Spinal cord (tissue), 9 donors: ENCODE measurements at regions not wholly inside any gene's neighbourhood (a gene's known extent, or its start where the extent isn't known, plus 50 kb on each side); places are given as distances from the start of the nearest gene placed in this dataset.

Experiments
- DNase-seq, 6 donors: peaks; one replicate each; pipeline versions ENCODE4 v3.0.0 to v3.0.0-alpha.2; 2013 to 2015; ENCODE audit warnings: low spot score in 6 of 6, low read depth in 4 of 6
- H3K27ac ChIP-seq: one replicate; pipeline ENCODE4 v1.5.1; 2013; ENCODE audit warnings: low read depth, low read length, control low read depth
- H3K27me3 ChIP-seq: one replicate; pipeline ENCODE4 v1.6.1; 2013; ENCODE audit warnings: low read length; ENCODE audit not compliant: control insufficient read depth, insufficient read depth
- H3K36me3 ChIP-seq: one replicate; pipeline ENCODE4 v1.6.1; 2013; ENCODE audit warnings: low read length; ENCODE audit not compliant: control insufficient read depth, insufficient read depth
- H3K4me1 ChIP-seq: one replicate; pipeline ENCODE4 v1.6.1; 2013; ENCODE audit warnings: low read length; ENCODE audit not compliant: control insufficient read depth, insufficient read depth
- H3K4me3 ChIP-seq: one replicate; pipeline ENCODE4 v1.5.1; 2013; ENCODE audit warnings: low read depth, low read length, control low read depth
- H3K9me3 ChIP-seq: one replicate; pipeline ENCODE4 v1.6.1; 2013; ENCODE audit warnings: low read length; ENCODE audit not compliant: control insufficient read depth, insufficient read depth
- WGBS: methylation state at CpG from one replicate; pipeline ENCODE4 v1.1.5; 2013; ENCODE audit warnings: missing lambda C conversion rate; ENCODE audit not compliant: insufficient coverage; 5-methylcytosine and 5-hydroxymethylcytosine counted together
- donor health status: healthy.

DNA sequence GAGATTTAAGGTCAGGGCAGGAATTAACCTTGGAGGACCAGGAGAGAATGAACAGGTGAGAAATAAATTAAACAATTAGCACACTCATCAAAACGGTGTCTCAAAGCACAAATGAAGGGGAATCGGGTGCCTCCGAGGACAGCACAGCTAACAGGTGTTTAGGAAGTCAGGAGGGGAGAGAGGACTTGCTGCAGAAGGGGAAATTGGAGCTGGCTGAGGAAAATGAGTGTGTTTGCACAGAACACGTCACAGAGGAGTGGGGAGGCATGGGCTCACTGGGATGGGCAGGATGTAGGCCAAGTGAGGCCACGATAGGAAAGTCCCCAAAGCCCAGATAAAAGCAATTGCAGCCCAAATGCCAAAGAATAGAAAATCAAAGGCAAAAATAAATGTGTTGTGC lies 121.7 kb downstream of the ZNF664 start:
- no peak overlapping the region for H3K4me3 ChIP-seq
- 64% methylated on average over 4 of the region's 5 CpGs for WGBS
- DNase-seq: no peak
- peaks cover 28% of the 10 kb centered on the region for H3K4me1 ChIP-seq
- no peak overlapping the region for H3K27ac ChIP-seq
- H3K36me3 ChIP-seq: peaks cover 2% of the 10 kb centered on the region
- H3K27me3 ChIP-seq: no peaks in the 10 kb centered on the region
- H3K9me3 ChIP-seq: no peaks in the 10 kb centered on the region

DNA sequence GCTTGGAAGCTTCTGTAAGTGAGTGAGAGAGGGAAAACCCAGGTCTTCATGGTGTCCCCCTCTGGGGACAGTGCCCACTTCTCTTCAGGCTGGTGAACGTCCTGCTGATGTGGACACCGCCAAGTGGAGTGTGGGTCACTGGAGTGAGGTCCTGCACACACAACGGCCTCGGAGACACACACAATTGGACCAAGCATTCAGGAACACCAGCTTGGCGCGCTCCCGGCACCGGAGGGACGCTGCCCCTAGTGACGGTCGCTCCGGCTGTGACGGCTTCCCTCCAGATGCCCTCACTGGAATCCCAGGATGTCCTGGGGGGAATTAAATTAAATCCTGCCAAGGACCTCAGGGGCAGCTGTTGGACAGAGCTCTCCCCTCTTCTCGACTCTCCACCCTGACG lies 123.1 kb downstream of the ZNF664 start:
- no peak overlapping the region for H3K4me3 ChIP-seq
- H3K9me3 ChIP-seq: no peaks in the 10 kb centered on the region
- no peak for DNase-seq
- WGBS: 97% methylated on average over 13 of the region's 15 CpGs
- H3K27me3 ChIP-seq: no peaks in the 10 kb centered on the region
- H3K27ac ChIP-seq: no peak overlapping the region
- peaks cover 30% of the 10 kb centered on the region for H3K4me1 ChIP-seq
- H3K36me3 ChIP-seq: peaks cover 2% of the 10 kb centered on the region

GRCh38 chr12:124096869-124097434 lies 123.9 kb downstream of the ZNF664 start:
- WGBS: 100% methylated on average over 3 of the region's 10 CpGs

DNA sequence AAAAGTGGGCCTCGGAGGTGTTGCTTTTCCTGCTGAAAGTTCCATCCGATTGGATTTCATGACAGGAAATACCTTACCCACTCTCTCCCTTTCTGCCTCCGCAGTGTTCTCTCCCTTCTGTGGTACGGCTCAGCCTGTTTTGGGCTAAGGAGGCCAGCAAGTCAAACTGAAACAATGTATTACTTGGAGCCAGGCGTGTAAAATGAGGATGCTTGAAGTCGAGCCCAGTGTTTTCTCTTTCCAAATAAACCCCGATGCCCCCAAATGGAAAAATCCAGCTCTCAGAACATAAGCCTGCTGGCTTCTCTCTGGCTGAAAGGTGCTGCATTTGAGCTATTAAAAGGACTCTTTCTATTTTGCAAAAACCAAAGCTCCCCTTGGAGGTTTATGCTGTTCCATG lies 124.7 kb downstream of the ZNF664 start:
- peak in 2 of 6 donors; percentile 44 to 53 for DNase-seq
- Histone ChIP-seq H3K9me3 (no peaks in the 10 kb centered on the region), H3K27me3 (no peaks in the 10 kb centered on the region), H3K4me1 (peaks cover 30% of the 10 kb centered on the region), H3K36me3 (peaks cover 2% of the 10 kb centered on the region), H3K27ac (peak overlapping the region; percentile 82), H3K4me3 (no peak overlapping the region)
- 49% methylated on average over 2 of the region's 7 CpGs for WGBS

More at GRCh38 chr12:124096869-124097434, 123.9 kb downstream of the ZNF664 start:
- no peaks in the 10 kb centered on the region for H3K27me3 ChIP-seq
- peak overlapping the region; percentile 82 for H3K27ac ChIP-seq
- H3K4me3 ChIP-seq: no peak overlapping the region
- H3K4me1 ChIP-seq: peaks cover 30% of the 10 kb centered on the region
- peaks cover 2% of the 10 kb centered on the region for H3K36me3 ChIP-seq
- H3K9me3 ChIP-seq: no peaks in the 10 kb centered on the region
- DNase-seq: no peak

DNA sequence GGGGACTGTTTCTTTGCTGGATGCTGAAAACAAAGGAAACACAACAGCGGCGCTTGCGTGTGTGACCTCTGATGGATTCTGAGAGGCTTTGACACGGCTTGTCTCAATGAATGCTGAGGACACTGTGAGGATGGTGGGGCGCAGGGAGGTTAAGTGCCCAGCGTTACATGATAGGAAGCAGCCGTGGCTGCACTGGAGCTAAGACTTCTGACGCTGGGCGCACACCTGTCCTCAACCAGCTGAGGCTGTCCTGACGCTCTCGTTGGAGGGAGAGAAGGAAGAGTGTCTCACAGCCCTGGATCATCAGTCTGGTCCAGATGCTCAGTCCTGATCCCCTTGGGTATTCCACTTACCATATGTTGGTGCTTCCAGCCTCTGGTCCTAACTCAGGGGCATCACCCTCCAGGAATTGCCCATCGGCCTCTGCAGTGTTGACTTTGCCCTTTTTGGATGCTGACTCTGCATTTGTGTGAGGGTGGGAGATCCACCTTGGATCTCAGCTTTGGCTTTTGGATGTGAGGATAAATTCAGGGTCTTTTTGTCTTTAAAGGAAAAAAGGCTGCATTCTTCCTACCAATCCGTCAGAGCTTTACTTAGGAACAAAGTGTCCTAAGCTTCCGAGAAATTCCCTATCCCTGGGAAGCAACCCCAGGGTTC lies 125.2 kb downstream of the ZNF664 start:
- Histone ChIP-seq H3K27ac (peak overlapping the region; percentile 82), H3K4me3 (no peak overlapping the region)

GRCh38 chr12:124098887-124099286 lies 125.9 kb downstream of the ZNF664 start:
- peak in 2 of 6 donors; percentile 31 to 40 for DNase-seq
- Histone ChIP-seq H3K4me1 (peaks cover 30% of the 10 kb centered on the region), H3K4me3 (no peak overlapping the region), H3K27ac (peak overlapping the region; percentile 82), H3K9me3 (no peaks in the 10 kb centered on the region), H3K27me3 (no peaks in the 10 kb centered on the region), H3K36me3 (peaks cover 2% of the 10 kb centered on the region)
- 40% methylated on average over 8 of the region's 8 CpGs for WGBS

More for the DNA sequence above, 125.2 kb downstream of the ZNF664 start:
- Histone ChIP-seq H3K4me1 (peaks cover 30% of the 10 kb centered on the region), H3K9me3 (no peaks in the 10 kb centered on the region), H3K27me3 (no peaks in the 10 kb centered on the region), H3K36me3 (peaks cover 2% of the 10 kb centered on the region)
- peak in 1 of 6 donors; percentile 32 for DNase-seq
- 41% methylated on average over 11 of the region's 14 CpGs for WGBS

DNA sequence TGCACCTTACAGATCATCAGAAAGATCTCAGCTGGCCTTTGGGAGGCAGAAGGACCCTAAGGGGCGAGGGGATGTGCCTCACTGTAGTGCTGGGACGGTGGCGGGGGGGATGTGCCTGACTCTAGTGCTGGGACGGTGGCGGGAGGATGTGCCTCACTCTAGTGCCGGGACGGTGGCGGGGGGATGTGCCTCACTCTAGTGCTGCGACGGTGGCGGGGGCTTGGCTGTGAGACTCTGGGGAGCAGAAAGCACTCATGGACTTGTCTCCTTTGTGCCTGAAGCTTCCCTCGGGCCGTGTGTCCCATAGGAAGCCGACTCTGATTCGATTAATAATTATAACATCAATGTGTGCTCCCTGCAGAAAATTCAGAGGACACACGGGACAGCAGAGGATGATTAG lies 126.6 kb downstream of the ZNF664 start:
- WGBS: 77% methylated on average over 8 of the region's 16 CpGs
- peak overlapping the region; percentile 82 for H3K27ac ChIP-seq

GRCh38 chr12:124100572-124101178 lies 127.7 kb downstream of the ZNF664 start:
- no peaks in the 10 kb centered on the region for H3K27me3 ChIP-seq
- no peak overlapping the region for H3K27ac ChIP-seq
- no peak for DNase-seq
- H3K9me3 ChIP-seq: no peaks in the 10 kb centered on the region
- peaks cover 2% of the 10 kb centered on the region for H3K36me3 ChIP-seq
- H3K4me3 ChIP-seq: no peak overlapping the region
- H3K4me1 ChIP-seq: peaks cover 30% of the 10 kb centered on the region
- 82% methylated on average over 16 of the region's 26 CpGs for WGBS

More for the DNA sequence above, 126.6 kb downstream of the ZNF664 start:
- no peak for DNase-seq
- Histone ChIP-seq H3K27me3 (no peaks in the 10 kb centered on the region), H3K4me1 (peaks cover 30% of the 10 kb centered on the region), H3K9me3 (no peaks in the 10 kb centered on the region), H3K36me3 (peaks cover 2% of the 10 kb centered on the region), H3K4me3 (no peak overlapping the region)

DNA sequence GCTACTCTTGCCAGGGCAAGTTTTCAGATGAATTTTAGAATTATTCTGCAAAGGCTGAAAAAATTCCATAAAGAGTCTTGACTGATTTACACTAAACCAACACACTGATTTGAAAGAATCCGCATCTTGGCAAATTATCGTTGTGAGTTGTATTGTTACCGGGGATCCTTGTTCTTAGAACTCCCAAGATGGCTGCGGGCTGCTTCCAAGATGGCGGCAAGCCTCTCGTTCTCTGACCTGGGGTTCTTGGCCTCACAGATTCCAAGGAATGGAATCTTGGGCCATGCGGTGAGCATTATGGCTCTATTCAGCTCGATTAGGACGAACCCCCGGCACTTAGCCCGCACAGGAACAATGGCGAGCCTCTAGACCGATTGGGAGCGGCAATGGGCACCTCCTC lies 132.5 kb downstream of the ZNF664 start:
- Histone ChIP-seq H3K36me3 (no peaks in the 10 kb centered on the region), H3K27ac (no peak overlapping the region), H3K9me3 (no peaks in the 10 kb centered on the region), H3K4me3 (no peak overlapping the region), H3K27me3 (no peaks in the 10 kb centered on the region), H3K4me1 (no peaks in the 10 kb centered on the region)
- no peak for DNase-seq
- 99% methylated on average over 14 of the region's 14 CpGs for WGBS

GRCh38 chr12:124107351-124107750 lies 134.3 kb downstream of the ZNF664 start:
- peak in 1 of 6 donors; percentile 57 for DNase-seq
- no peaks in the 10 kb centered on the region for H3K36me3 ChIP-seq
- no peaks in the 10 kb centered on the region for H3K4me1 ChIP-seq
- no peaks in the 10 kb centered on the region for H3K27me3 ChIP-seq
- H3K27ac ChIP-seq: no peak overlapping the region
- H3K9me3 ChIP-seq: no peaks in the 10 kb centered on the region
- no peak overlapping the region for H3K4me3 ChIP-seq
- 86% methylated on average over 2 of the region's 4 CpGs for WGBS
